CD14-positive monocyte (primary cell): ENCODE measurements at regions not wholly inside any gene's neighbourhood (a gene's known extent, or its start where the extent isn't known, plus 50 kb on each side); places are given as distances from the start of the nearest gene placed in this dataset.
A peak's percentile ranks its signal among the peaks of the same experiment; 100 is the strongest.

Experiments used
- DNase-seq, 3 donors: peaks; one replicate each; pipeline ENCODE4 v3.0.0-alpha.2; 2011 to 2022
- H2AFZ ChIP-seq: 2 replicates; pipeline ENCODE4 v1.6.0; 2012; ENCODE audit warnings: mild to moderate bottlenecking, low read depth, low read length, inconsistent platforms; ENCODE audit not compliant: insufficient read depth, poor library complexity, severe bottlenecking
- H3K27ac ChIP-seq, 2 donors: 1 replicate in 1 of 2; 2 replicates in 1 of 2; pipeline ENCODE4 v1.5.1; 2012 to 2013; ENCODE audit warnings: low read length in 2 of 2, control low read depth in 1 of 2, inconsistent platforms in 1 of 2, low read depth in 1 of 2, mild to moderate bottlenecking in 1 of 2
- H3K27me3 ChIP-seq, 2 donors: one replicate each; pipeline versions ENCODE4 v1.6.0 to v1.6.1; 2011 to 2013; ENCODE audit warnings: low read length in 2 of 2; ENCODE audit not compliant: control insufficient read depth in 2 of 2, insufficient read depth in 2 of 2
- H3K36me3 ChIP-seq, 2 donors: replicated peaks in 1 of 2; 1 replicate in 1 of 2; 2 replicates in 1 of 2; pipeline versions ENCODE4 v1.5.1 to v1.6.1; 2012 to 2013; ENCODE audit warnings: low read length in 2 of 2, control low read depth in 1 of 2, inconsistent platforms in 1 of 2, mild to moderate bottlenecking in 1 of 2; ENCODE audit not compliant: insufficient read depth in 2 of 2, control insufficient read depth in 1 of 2
- H3K4me1 ChIP-seq, 2 donors: 1 replicate in 1 of 2; 2 replicates in 1 of 2; pipeline versions ENCODE4 v1.5.1 to v1.6.1; 2012 to 2013; ENCODE audit warnings: low read length in 2 of 2, control low read depth in 1 of 2, inconsistent platforms in 1 of 2, mild to moderate bottlenecking in 1 of 2, moderate library complexity in 1 of 2; ENCODE audit not compliant: insufficient read depth in 2 of 2, control insufficient read depth in 1 of 2
- H3K4me2 ChIP-seq: replicated peaks from 2 replicates; pipeline ENCODE3; 2012; ENCODE audit warnings: low read length, moderate library complexity, mild to moderate bottlenecking; ENCODE audit not compliant: poor library complexity, severe bottlenecking; ENCODE audit errors: extremely low read depth
- H3K4me3 ChIP-seq, 3 experiments: fragments of 200-600 bp in 1 of 3; sonication (generic) in 1 of 3; replicated peaks in 1 of 3; 1 replicate in 2 of 3; 2 replicates in 1 of 3; pipeline ENCODE4 v1.5.1; 2011 to 2013; ENCODE audit warnings: low read length in 3 of 3, mild to moderate bottlenecking in 3 of 3, control low read depth in 2 of 3, low read depth in 2 of 3, inconsistent platforms in 1 of 3, moderate library complexity in 1 of 3
- H3K79me2 ChIP-seq: 2 replicates; pipeline ENCODE4 v1.6.0; 2012; ENCODE audit warnings: mild to moderate bottlenecking, control low read depth, inconsistent platforms, low read length, moderate library complexity; ENCODE audit not compliant: insufficient read depth
- H3K9ac ChIP-seq: 2 replicates; pipeline ENCODE4 v1.6.0; 2017; ENCODE audit warnings: low read length, mild to moderate bottlenecking; ENCODE audit not compliant: insufficient read depth, poor library complexity, severe bottlenecking
- H3K9me3 ChIP-seq, 2 donors: replicated peaks in 1 of 2; 1 replicate in 1 of 2; 2 replicates in 1 of 2; pipeline versions ENCODE4 v1.5.1 to v1.6.1; 2012 to 2013; ENCODE audit warnings: low read length in 2 of 2, control low read depth in 1 of 2; ENCODE audit not compliant: control insufficient read depth in 1 of 2, insufficient read depth in 1 of 2
- H4K20me1 ChIP-seq: 2 replicates; pipeline ENCODE4 v1.6.0; 2012; ENCODE audit warnings: mild to moderate bottlenecking, low read length, control low read depth, moderate library complexity; ENCODE audit not compliant: insufficient read depth
- H3K27ac Mint-ChIP-seq, 7 donors: one replicate each; pipeline ENCODE4 v1.8.0; 2020; ENCODE audit warnings: mild to moderate bottlenecking in 7 of 7, mixed read lengths in 7 of 7, moderate library complexity in 6 of 7, inconsistent platforms in 2 of 7
- H3K27me3 Mint-ChIP-seq, 3 donors: one replicate each; pipeline ENCODE4 v1.8.0; 2021 to 2022; ENCODE audit warnings: low read depth in 3 of 3, mild to moderate bottlenecking in 3 of 3, mixed read lengths in 3 of 3, moderate library complexity in 3 of 3, inconsistent platforms in 1 of 3
- H3K36me3 Mint-ChIP-seq, 2 donors: one replicate each; pipeline ENCODE4 v1.8.0; 2020; ENCODE audit warnings: mixed read lengths in 2 of 2, inconsistent platforms in 1 of 2, mild to moderate bottlenecking in 1 of 2
- H3K4me1 Mint-ChIP-seq: one replicate; pipeline ENCODE4 v1.8.0; 2020; ENCODE audit warnings: mild to moderate bottlenecking, mixed read lengths
- H3K4me3 Mint-ChIP-seq, 2 donors: one replicate each; pipeline ENCODE4 v1.8.0; 2020; ENCODE audit warnings: mild to moderate bottlenecking in 2 of 2, mixed read lengths in 2 of 2, moderate library complexity in 1 of 2
- H3K9me3 Mint-ChIP-seq, 7 donors: one replicate each; pipeline ENCODE4 v1.8.0; 2020 to 2022; ENCODE audit warnings: mixed read lengths in 7 of 7, mild to moderate bottlenecking in 6 of 7, moderate library complexity in 6 of 7, inconsistent platforms in 2 of 7
- WGBS: methylation state at CpG from one replicate; pipeline ENCODE4 v1.1.5; 2013; ENCODE audit warnings: missing lambda C conversion rate; ENCODE audit not compliant: insufficient coverage; 5-methylcytosine and 5-hydroxymethylcytosine counted together
- intact Hi-C, 2 donors: fragments of 100-400 bp; cut with micrococcal nuclease; formaldehyde crosslinking; loops; one replicate each; pipeline versions ENCODE4 v1.15.0 to v1.15.1; 2023
- TF ChIP-seq, protein P1 (sequence below): fragments of 200-600 bp; IDR thresholded peaks from one replicate; pipeline ENCODE4 v1.8.0; 2022; ENCODE audit warnings: antibody characterized with exemption, mild to moderate bottlenecking

DNA sequence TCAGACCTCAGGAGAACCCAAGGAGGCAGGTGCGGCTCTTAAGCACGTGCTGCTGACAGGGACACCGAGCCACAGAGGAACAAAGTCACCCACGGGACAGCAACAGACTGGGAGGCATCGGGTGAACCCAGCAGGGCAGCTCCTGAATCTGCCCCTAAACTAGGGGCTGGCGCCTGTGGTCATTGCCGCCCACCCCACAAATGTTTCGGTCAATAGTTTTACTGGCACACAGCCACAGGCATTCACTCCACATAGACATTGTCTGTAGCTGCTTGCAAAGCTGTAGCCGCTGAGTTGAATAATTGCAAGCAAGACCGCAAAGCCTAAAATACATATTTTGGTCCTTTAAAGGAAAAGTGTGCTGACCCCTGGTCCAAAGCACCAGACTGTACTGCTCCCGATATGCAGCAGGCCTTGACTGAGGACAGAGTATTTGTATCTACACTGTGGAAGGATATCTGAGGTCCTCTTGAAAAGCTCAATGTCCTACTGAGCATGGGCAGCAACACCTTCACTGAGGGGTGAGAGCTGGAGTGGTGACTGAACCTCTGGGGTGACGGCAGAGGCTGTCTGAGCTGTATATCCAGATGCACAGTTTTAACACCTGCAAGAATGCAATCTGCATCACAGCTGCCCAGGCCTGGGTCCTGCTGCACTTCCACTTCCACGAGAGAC, 310.3 kb downstream of the THBS2 start:
- H3K9ac ChIP-seq: no peak overlapping the region

DNA sequence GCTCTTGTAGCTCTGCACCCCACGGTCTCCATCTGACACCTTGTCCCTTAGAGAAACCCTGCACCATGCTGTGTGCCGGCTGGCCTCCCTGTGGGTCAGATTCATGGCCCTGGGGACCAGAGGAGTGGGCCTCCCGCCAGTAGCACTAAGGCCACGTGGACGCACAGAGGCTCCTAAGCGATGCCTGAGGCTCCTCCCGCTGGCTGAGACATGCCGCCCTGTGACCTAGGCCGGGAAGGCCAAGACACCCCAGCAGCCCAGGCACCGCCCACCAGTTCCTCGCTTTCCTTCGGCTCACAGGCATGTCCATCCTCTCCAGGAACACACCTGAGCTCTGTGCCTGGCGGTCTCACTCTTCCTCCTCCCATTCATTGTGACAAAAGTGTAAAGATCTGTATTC, 311.0 kb downstream of the THBS2 start:
- no peak for DNase-seq
- TF ChIP-seq, protein P1, sequence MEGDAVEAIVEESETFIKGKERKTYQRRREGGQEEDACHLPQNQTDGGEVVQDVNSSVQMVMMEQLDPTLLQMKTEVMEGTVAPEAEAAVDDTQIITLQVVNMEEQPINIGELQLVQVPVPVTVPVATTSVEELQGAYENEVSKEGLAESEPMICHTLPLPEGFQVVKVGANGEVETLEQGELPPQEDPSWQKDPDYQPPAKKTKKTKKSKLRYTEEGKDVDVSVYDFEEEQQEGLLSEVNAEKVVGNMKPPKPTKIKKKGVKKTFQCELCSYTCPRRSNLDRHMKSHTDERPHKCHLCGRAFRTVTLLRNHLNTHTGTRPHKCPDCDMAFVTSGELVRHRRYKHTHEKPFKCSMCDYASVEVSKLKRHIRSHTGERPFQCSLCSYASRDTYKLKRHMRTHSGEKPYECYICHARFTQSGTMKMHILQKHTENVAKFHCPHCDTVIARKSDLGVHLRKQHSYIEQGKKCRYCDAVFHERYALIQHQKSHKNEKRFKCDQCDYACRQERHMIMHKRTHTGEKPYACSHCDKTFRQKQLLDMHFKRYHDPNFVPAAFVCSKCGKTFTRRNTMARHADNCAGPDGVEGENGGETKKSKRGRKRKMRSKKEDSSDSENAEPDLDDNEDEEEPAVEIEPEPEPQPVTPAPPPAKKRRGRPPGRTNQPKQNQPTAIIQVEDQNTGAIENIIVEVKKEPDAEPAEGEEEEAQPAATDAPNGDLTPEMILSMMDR: no peak
- H3K4me2 ChIP-seq: no peak overlapping the region
- Mint-ChIP-seq H3K4me1 (no peaks in the 10 kb centered on the region), H3K36me3 (no peaks in the 10 kb centered on the region), H3K27me3 (peaks cover 0 to 5% (median 4%) of the 10 kb centered on the region in 3 donors), H3K27ac (no peak overlapping the region), H3K9me3 (no peaks in the 10 kb centered on the region), H3K4me3 (no peak overlapping the region)
- no peak overlapping the region for H3K9ac ChIP-seq
- no peaks in the 10 kb centered on the region for H3K36me3 ChIP-seq
- H3K79me2 ChIP-seq: no peaks in the 10 kb centered on the region
- no peak overlapping the region for H3K4me3 ChIP-seq
- H3K27ac ChIP-seq: no peak overlapping the region
- WGBS: over 99% methylated on average over 12 of the region's 13 CpGs
- no peak overlapping the region for H2AFZ ChIP-seq
- no peaks in the 10 kb centered on the region for H3K4me1 ChIP-seq
- intact Hi-C loops: no loop called here
- H3K27me3 ChIP-seq: no peaks in the 10 kb centered on the region
- H3K9me3 ChIP-seq: no peaks in the 10 kb centered on the region
- H4K20me1 ChIP-seq: no peaks in the 10 kb centered on the region

More for the DNA sequence above, 310.3 kb downstream of the THBS2 start:
- no peak overlapping the region for H3K4me2 ChIP-seq
- H3K9me3 ChIP-seq: no peaks in the 10 kb centered on the region
- no peak overlapping the region for H3K4me3 Mint-ChIP-seq
- H3K36me3 ChIP-seq: no peaks in the 10 kb centered on the region
- WGBS: 91% methylated on average over 9 of the region's 13 CpGs
- peak overlapping the region in 1 of 7 donors; percentile 23 for H3K27ac Mint-ChIP-seq
- H3K4me3 ChIP-seq: no peak overlapping the region
- no peaks in the 10 kb centered on the region for H3K4me1 Mint-ChIP-seq
- DNase-seq: no peak
- H4K20me1 ChIP-seq: no peaks in the 10 kb centered on the region
- H2AFZ ChIP-seq: no peak overlapping the region
- TF ChIP-seq, protein P1: no peak
- intact Hi-C loops: no loop called here
- H3K27me3 Mint-ChIP-seq: peaks cover 0 to 5% (median 4%) of the 10 kb centered on the region in 3 donors
- no peaks in the 10 kb centered on the region for H3K4me1 ChIP-seq
- no peak overlapping the region for H3K27ac ChIP-seq
- no peaks in the 10 kb centered on the region for H3K9me3 Mint-ChIP-seq
- H3K36me3 Mint-ChIP-seq: no peaks in the 10 kb centered on the region
- H3K27me3 ChIP-seq: no peaks in the 10 kb centered on the region
- no peaks in the 10 kb centered on the region for H3K79me2 ChIP-seq
